Colonic mucosa (tissue), 4 donors: ENCODE measurements at regions not wholly inside any gene's neighbourhood (a gene's known extent, or its start where the extent isn't known, plus 50 kb on each side); places are given as distances from the start of the nearest gene placed in this dataset.

Experiments used
- DNase-seq: peaks from one replicate; pipeline ENCODE4 v3.0.0-alpha.2; 2020
- H3K27ac ChIP-seq: fragments of 200-600 bp; one replicate; pipeline ENCODE4 v1.8.0; 2021
- H3K27me3 ChIP-seq: fragments of 200-600 bp; one replicate; pipeline ENCODE4 v1.8.0; 2021
- H3K36me3 ChIP-seq: fragments of 200-600 bp; one replicate; pipeline ENCODE4 v1.8.0; 2021
- H3K4me1 ChIP-seq: fragments of 200-600 bp; one replicate; pipeline ENCODE4 v1.8.0; 2021; ENCODE audit warnings: mild to moderate bottlenecking
- H3K4me3 ChIP-seq: fragments of 200-600 bp; one replicate; pipeline ENCODE4 v1.8.0; 2021
- H3K9ac ChIP-seq, 2 donors: one replicate each; pipeline ENCODE4 v1.7.0; 2013; ENCODE audit warnings: control low read depth in 2 of 2, low read depth in 2 of 2, low read length in 2 of 2
- H3K9me3 ChIP-seq: fragments of 200-600 bp; one replicate; pipeline ENCODE4 v1.8.0; 2021
- CTCF ChIP-seq: fragments of 200-600 bp; IDR thresholded peaks from one replicate; pipeline ENCODE4 v1.8.0; 2022; ENCODE audit warnings: antibody characterized with exemption, mild to moderate bottlenecking
- intact Hi-C: fragments of 100-400 bp; cut with DNase I; formaldehyde crosslinking; loops from one replicate; pipeline ENCODE4 v1.14.1; 2022
- donor health status: healthy.
- donor health status: DM: no; HTN: no; CAD: no.
- donor health status: DM: no; HTN: no; CAD: no.

- TF ChIP-seq CTCF = no peak
- no peak for DNase-seq
- no peaks in the 10 kb centered on the region for H3K4me1 ChIP-seq
- no peaks in the 10 kb centered on the region for H3K9me3 ChIP-seq
- H3K27me3 ChIP-seq = no peaks in the 10 kb centered on the region
- H3K9ac ChIP-seq = no peak overlapping the region
- H3K27ac ChIP-seq = no peak overlapping the region
- intact Hi-C loops = no loop called here
- H3K36me3 ChIP-seq = no peaks in the 10 kb centered on the region
- H3K4me3 ChIP-seq = no peak overlapping the region
Measured at GRCh38 chr2:189231719-189232323, 52.3 kb upstream of the COL5A2 start.

GRCh38 chr2:189232759-189233406 is 53.3 kb upstream of the COL5A2 start:
- Histone ChIP-seq H3K9ac (no peak overlapping the region), H3K4me3 (no peak overlapping the region), H3K27ac (no peak overlapping the region), H3K4me1 (no peaks in the 10 kb centered on the region), H3K27me3 (no peaks in the 10 kb centered on the region), H3K9me3 (no peaks in the 10 kb centered on the region), H3K36me3 (no peaks in the 10 kb centered on the region)
- TF ChIP-seq CTCF = no peak
- DNase-seq = no peak
- intact Hi-C loops = no loop called here

GRCh38 chr2:189233527-189233926 is 54.0 kb upstream of the COL5A2 start:
- Histone ChIP-seq H3K4me3 (no peak overlapping the region), H3K27me3 (no peaks in the 10 kb centered on the region), H3K27ac (no peak overlapping the region), H3K36me3 (no peaks in the 10 kb centered on the region), H3K4me1 (no peaks in the 10 kb centered on the region), H3K9me3 (no peaks in the 10 kb centered on the region), H3K9ac (no peak overlapping the region)
- DNase-seq = no peak
- no peak for TF ChIP-seq CTCF
- intact Hi-C loops = no loop called here

GRCh38 chr2:189234991-189235390 is 55.4 kb upstream of the COL5A2 start:
- H3K9me3 ChIP-seq = no peaks in the 10 kb centered on the region
- H3K9ac ChIP-seq = no peak overlapping the region
- H3K36me3 ChIP-seq = no peaks in the 10 kb centered on the region
- H3K4me3 ChIP-seq = no peak overlapping the region
- intact Hi-C loops = no loop called here
- no peak overlapping the region for H3K27ac ChIP-seq
- DNase-seq = no peak
- H3K27me3 ChIP-seq = no peaks in the 10 kb centered on the region
- no peaks in the 10 kb centered on the region for H3K4me1 ChIP-seq
- no peak for TF ChIP-seq CTCF

GRCh38 chr2:189236066-189236465 is 56.5 kb upstream of the COL5A2 start:
- no peaks in the 10 kb centered on the region for H3K36me3 ChIP-seq
- no peak overlapping the region for H3K27ac ChIP-seq
- no peaks in the 10 kb centered on the region for H3K9me3 ChIP-seq
- no peak for TF ChIP-seq CTCF
- H3K9ac ChIP-seq = no peak overlapping the region
- no peaks in the 10 kb centered on the region for H3K27me3 ChIP-seq
- intact Hi-C loops = no loop called here
- no peak overlapping the region for H3K4me3 ChIP-seq
- H3K4me1 ChIP-seq = no peaks in the 10 kb centered on the region
- no peak for DNase-seq
